ENCODE measurements at regions not wholly inside any gene's neighbourhood (a gene's known extent, or its start where the extent isn't known, plus 50 kb on each side); places are given as distances from the start of the nearest gene placed in this dataset.

GRCh38 chr4:28723371-28723770 lies 1862.7 kb downstream of the STIM2 start:
- no peaks in the 10 kb centered on the region for H3K4me1 ChIP-seq (ENCODE audit: control insufficient read depth, insufficient read depth, low read length)
- no peak overlapping the region for H3K4me3 ChIP-seq (ENCODE audit: low read length)
- no peaks in the 10 kb centered on the region for H3K27me3 ChIP-seq (ENCODE audit: control insufficient read depth, insufficient read depth, low read length)

GRCh38 chr4:28724239-28724638 lies 1863.6 kb downstream of the STIM2 start:
- no peaks in the 10 kb centered on the region for H3K36me3 ChIP-seq (ENCODE audit: control insufficient read depth, insufficient read depth, low read length)
- H3K4me3 ChIP-seq (ENCODE audit: low read length): no peak overlapping the region
- H3K9ac ChIP-seq (ENCODE audit: low read length): no peak overlapping the region
- no peaks in the 10 kb centered on the region for H3K27me3 ChIP-seq (ENCODE audit: control insufficient read depth, insufficient read depth, low read length)
- H3K27ac ChIP-seq (ENCODE audit: low read depth, low read length): no peak overlapping the region
- no peaks in the 10 kb centered on the region for H3K4me1 ChIP-seq (ENCODE audit: control insufficient read depth, insufficient read depth, low read length)

More at GRCh38 chr4:28723371-28723770, 1862.7 kb downstream of the STIM2 start:
- Histone ChIP-seq H3K9ac (ENCODE audit: low read length) (no peak overlapping the region), H3K27ac (ENCODE audit: low read depth, low read length) (no peak overlapping the region), H3K36me3 (ENCODE audit: control insufficient read depth, insufficient read depth, low read length) (no peaks in the 10 kb centered on the region)

DNA sequence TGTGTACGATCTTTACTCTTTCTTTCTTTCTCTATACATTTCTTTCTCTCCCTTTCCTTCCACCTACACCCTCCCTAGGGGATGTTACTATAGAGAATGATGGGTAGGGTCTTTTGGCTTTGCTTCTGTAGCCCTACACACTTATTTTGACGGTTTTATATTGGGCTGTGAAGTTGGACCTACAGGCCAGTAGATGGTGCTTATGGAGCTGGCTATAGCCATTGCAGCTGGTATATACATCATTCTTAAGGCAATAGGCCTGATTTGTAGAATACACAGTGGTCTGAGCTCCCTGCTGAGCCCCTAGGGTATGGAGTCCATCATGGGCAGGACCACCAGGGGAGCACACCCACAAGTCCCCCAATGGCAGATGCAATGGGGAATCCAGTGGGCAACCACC lies 1869.7 kb downstream of the STIM2 start:
- no peak overlapping the region for H3K27ac ChIP-seq (ENCODE audit: low read depth, low read length)

DNA sequence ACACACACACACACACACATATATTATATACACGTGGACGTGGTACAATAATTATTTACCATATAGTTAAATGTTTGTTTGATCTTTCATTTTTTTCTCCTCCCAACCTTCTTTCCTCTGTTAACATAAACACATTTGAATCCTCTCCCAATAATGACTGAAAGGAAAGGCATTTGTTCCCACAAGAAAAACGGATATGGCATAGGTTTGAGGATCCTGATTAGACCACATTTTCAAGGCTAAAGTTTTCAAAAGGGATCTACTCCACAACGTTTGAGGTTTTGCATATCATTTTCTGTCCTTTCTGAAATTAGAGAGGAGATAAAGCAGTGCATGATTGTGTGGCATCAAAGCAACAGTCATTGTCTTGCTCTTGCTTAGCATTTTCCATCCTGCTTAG lies 1883.4 kb downstream of the STIM2 start:
- no peaks in the 10 kb centered on the region for H3K36me3 ChIP-seq (ENCODE audit: control insufficient read depth, insufficient read depth, low read length)
- H3K9ac ChIP-seq (ENCODE audit: low read length): no peak overlapping the region
- H3K27ac ChIP-seq (ENCODE audit: low read depth, low read length): no peak overlapping the region
- no peaks in the 10 kb centered on the region for H3K27me3 ChIP-seq (ENCODE audit: control insufficient read depth, insufficient read depth, low read length)
- no peak overlapping the region for H3K4me3 ChIP-seq (ENCODE audit: low read length)
- H3K4me1 ChIP-seq (ENCODE audit: control insufficient read depth, insufficient read depth, low read length): no peaks in the 10 kb centered on the region

More for the DNA sequence above, 1869.7 kb downstream of the STIM2 start:
- Histone ChIP-seq H3K4me1 (ENCODE audit: control insufficient read depth, insufficient read depth, low read length) (no peaks in the 10 kb centered on the region), H3K4me3 (ENCODE audit: low read length) (no peak overlapping the region), H3K27me3 (ENCODE audit: control insufficient read depth, insufficient read depth, low read length) (no peaks in the 10 kb centered on the region), H3K36me3 (ENCODE audit: control insufficient read depth, insufficient read depth, low read length) (no peaks in the 10 kb centered on the region), H3K9ac (ENCODE audit: low read length) (no peak overlapping the region)

DNA sequence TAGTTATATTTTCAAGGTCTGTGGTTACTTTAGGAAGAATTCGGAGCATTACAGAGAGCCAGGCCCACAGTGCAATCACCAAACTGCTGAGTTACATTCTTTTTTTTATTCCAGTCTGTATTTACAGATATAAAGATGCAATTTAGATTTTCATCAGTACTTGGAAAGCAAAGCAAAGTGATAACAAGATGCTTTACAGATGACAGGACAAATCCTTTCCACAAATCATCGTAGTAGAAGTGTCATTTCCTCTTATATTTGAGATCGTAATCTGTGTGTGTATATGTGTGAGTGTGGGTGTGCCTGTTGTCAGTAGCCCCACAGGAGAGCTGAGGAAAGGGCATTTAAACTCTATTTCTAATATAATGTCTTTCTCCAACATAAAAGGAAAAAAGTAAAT lies 1893.7 kb downstream of the STIM2 start:
- Histone ChIP-seq H3K27me3 (ENCODE audit: control insufficient read depth, insufficient read depth, low read length) (no peaks in the 10 kb centered on the region), H3K9ac (ENCODE audit: low read length) (no peak overlapping the region), H3K27ac (ENCODE audit: low read depth, low read length) (no peak overlapping the region), H3K36me3 (ENCODE audit: control insufficient read depth, insufficient read depth, low read length) (no peaks in the 10 kb centered on the region), H3K4me1 (ENCODE audit: control insufficient read depth, insufficient read depth, low read length) (no peaks in the 10 kb centered on the region), H3K4me3 (ENCODE audit: low read length) (no peak overlapping the region)

DNA sequence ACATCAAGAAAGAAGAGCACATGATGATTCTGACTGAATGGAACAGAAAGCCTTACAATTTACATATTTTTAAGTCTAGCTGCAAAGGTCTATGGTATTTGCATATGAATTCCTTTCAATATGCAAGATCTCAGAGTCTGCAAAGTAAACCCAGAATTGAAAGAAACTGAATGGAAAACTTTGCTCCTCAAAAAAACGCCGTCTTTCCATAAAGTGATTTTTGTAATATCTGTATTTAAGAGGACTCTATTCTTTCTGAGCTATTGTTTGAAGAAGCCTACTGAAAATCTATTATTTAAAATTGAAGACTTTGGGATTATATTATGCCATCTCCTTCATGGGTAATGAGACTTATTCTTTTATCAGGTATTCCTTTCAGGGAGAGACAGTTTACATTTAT lies 1894.4 kb downstream of the STIM2 start:
- Histone ChIP-seq H3K27me3 (ENCODE audit: control insufficient read depth, insufficient read depth, low read length) (no peaks in the 10 kb centered on the region), H3K4me1 (ENCODE audit: control insufficient read depth, insufficient read depth, low read length) (no peaks in the 10 kb centered on the region), H3K4me3 (ENCODE audit: low read length) (no peak overlapping the region)

DNA sequence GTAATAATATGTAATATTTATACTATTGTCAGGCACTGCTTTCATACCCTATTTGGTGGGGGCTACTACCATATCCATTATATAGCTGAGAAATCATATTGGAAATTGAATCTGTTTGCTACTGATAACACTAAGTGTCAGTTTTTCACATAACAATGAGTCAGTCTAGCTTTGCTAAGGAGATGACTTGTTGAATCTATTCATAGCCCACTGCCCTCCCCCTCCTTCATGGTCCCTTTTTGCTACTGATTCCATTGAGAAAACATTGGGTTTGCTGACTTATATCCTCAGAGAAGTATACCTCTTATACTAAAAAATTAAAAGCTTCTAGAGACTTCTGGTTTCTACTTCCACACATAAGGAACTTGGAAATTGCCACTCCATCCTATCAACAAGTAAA lies 1898.4 kb downstream of the STIM2 start:
- H3K4me3 ChIP-seq (ENCODE audit: low read length): no peak overlapping the region
- no peaks in the 10 kb centered on the region for H3K36me3 ChIP-seq (ENCODE audit: control insufficient read depth, insufficient read depth, low read length)
- H3K27me3 ChIP-seq (ENCODE audit: control insufficient read depth, insufficient read depth, low read length): no peaks in the 10 kb centered on the region
- H3K4me1 ChIP-seq (ENCODE audit: control insufficient read depth, insufficient read depth, low read length): no peaks in the 10 kb centered on the region
- no peak overlapping the region for H3K27ac ChIP-seq (ENCODE audit: low read depth, low read length)
- no peak overlapping the region for H3K9ac ChIP-seq (ENCODE audit: low read length)

More for the DNA sequence above, 1894.4 kb downstream of the STIM2 start:
- H3K27ac ChIP-seq (ENCODE audit: low read depth, low read length): no peak overlapping the region
- H3K9ac ChIP-seq (ENCODE audit: low read length): no peak overlapping the region
- no peaks in the 10 kb centered on the region for H3K36me3 ChIP-seq (ENCODE audit: control insufficient read depth, insufficient read depth, low read length)

DNA sequence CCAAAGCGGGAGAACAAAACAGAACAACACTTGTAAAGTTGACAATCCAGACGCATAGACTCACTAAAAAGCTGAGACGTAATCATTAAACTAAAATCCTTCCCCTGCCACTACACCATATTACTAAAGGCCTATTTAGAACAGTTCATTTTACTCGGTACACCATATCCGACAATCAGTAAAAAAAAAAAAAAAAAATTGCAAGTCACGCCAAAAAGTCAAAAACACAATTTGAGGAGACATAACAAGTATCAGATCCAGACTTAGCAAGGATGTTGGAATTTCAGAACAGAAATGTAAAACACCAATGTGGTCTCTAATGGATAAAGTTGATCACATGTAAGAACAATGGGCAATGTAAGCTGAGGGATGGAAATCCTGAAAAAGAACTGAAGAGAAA lies 1899.4 kb downstream of the STIM2 start:
- Histone ChIP-seq H3K27ac (ENCODE audit: low read depth, low read length) (no peak overlapping the region), H3K9ac (ENCODE audit: low read length) (no peak overlapping the region), H3K36me3 (ENCODE audit: control insufficient read depth, insufficient read depth, low read length) (no peaks in the 10 kb centered on the region), H3K4me3 (ENCODE audit: low read length) (no peak overlapping the region), H3K4me1 (ENCODE audit: control insufficient read depth, insufficient read depth, low read length) (no peaks in the 10 kb centered on the region), H3K27me3 (ENCODE audit: control insufficient read depth, insufficient read depth, low read length) (no peaks in the 10 kb centered on the region)

- Histone ChIP-seq H3K36me3 (ENCODE audit: control insufficient read depth, insufficient read depth, low read length) (no peaks in the 10 kb centered on the region), H3K4me3 (ENCODE audit: low read length) (no peak overlapping the region), H3K27me3 (ENCODE audit: control insufficient read depth, insufficient read depth, low read length) (no peaks in the 10 kb centered on the region), H3K27ac (ENCODE audit: low read depth, low read length) (peak overlapping the region; percentile 10), H3K9ac (ENCODE audit: low read length) (no peak overlapping the region), H3K4me1 (ENCODE audit: control insufficient read depth, insufficient read depth, low read length) (no peaks in the 10 kb centered on the region)
These were observed 1911.4 kb downstream of the STIM2 start for GRCh38 chr4:28772066-28772465.

DNA sequence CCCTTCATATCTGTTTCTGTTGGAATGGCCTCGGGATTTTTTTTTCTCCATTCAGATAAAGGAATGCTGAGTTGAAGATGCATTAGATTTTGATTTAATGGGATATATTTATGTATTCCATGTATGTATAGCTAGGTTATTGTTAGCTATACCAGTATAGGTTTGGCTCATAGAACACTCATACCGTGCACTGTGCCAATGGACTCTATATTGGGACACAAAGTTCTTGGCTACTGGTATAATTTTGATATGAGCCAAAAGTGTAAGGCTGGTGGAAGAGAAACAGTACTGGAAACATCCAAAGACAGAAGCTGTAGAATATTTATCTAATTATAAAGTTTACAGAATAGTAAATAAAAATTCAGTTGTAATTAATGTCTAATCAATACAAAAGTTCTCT lies 1912.1 kb downstream of the STIM2 start:
- Histone ChIP-seq H3K9ac (ENCODE audit: low read length) (no peak overlapping the region), H3K4me1 (ENCODE audit: control insufficient read depth, insufficient read depth, low read length) (no peaks in the 10 kb centered on the region), H3K27me3 (ENCODE audit: control insufficient read depth, insufficient read depth, low read length) (no peaks in the 10 kb centered on the region), H3K27ac (ENCODE audit: low read depth, low read length) (no peak overlapping the region), H3K36me3 (ENCODE audit: control insufficient read depth, insufficient read depth, low read length) (no peaks in the 10 kb centered on the region), H3K4me3 (ENCODE audit: low read length) (no peak overlapping the region)

GRCh38 chr4:28774344-28774743 lies 1913.7 kb downstream of the STIM2 start:
- no peak overlapping the region for H3K9ac ChIP-seq (ENCODE audit: low read length)
- H3K27me3 ChIP-seq (ENCODE audit: control insufficient read depth, insufficient read depth, low read length): no peaks in the 10 kb centered on the region
- H3K4me3 ChIP-seq (ENCODE audit: low read length): no peak overlapping the region

DNA sequence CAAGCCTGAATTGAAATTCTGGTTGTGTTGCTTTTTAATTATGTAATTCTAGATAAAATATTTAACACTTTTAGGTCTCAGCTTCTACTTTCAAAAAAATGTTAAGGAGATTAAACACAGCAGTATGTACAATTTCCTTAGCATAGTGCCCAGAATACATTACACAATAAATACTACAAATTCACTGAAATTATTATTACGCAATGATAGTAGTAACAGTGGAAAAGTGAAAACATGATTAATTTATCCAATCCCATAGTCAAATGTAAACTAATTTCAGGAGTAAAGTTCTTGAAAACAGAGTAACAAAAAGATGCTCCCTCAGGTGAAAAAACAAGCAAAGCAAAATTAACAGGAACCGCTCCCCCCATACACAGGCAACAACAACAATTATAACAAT lies 1915.4 kb downstream of the STIM2 start:
- Histone ChIP-seq H3K27me3 (ENCODE audit: control insufficient read depth, insufficient read depth, low read length) (no peaks in the 10 kb centered on the region), H3K27ac (ENCODE audit: low read depth, low read length) (no peak overlapping the region), H3K36me3 (ENCODE audit: control insufficient read depth, insufficient read depth, low read length) (no peaks in the 10 kb centered on the region), H3K9ac (ENCODE audit: low read length) (no peak overlapping the region), H3K4me3 (ENCODE audit: low read length) (no peak overlapping the region), H3K4me1 (ENCODE audit: control insufficient read depth, insufficient read depth, low read length) (no peaks in the 10 kb centered on the region)

More at GRCh38 chr4:28774344-28774743, 1913.7 kb downstream of the STIM2 start:
- Histone ChIP-seq H3K4me1 (ENCODE audit: control insufficient read depth, insufficient read depth, low read length) (no peaks in the 10 kb centered on the region), H3K27ac (ENCODE audit: low read depth, low read length) (no peak overlapping the region), H3K36me3 (ENCODE audit: control insufficient read depth, insufficient read depth, low read length) (no peaks in the 10 kb centered on the region)

DNA sequence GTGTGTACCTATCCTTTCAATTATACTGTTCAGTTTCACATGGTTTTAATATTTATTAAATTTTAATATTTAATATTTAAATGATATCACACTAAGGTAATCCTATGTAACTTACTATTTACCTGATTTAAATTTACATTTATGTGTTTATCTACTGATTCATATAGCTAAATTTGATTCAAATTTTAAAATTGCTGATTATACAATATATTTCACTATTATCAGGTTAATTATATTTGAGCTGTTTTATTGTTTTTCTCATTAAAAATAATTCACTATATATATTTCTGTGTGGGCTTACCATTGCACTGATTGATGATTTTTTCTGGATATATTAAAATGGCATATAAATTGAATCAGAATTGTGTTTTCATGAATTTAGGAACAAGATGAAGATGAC lies 1923.5 kb downstream of the STIM2 start:
- Histone ChIP-seq H3K9ac (ENCODE audit: low read length) (no peak overlapping the region), H3K27ac (ENCODE audit: low read depth, low read length) (no peak overlapping the region), H3K36me3 (ENCODE audit: control insufficient read depth, insufficient read depth, low read length) (no peaks in the 10 kb centered on the region), H3K4me1 (ENCODE audit: control insufficient read depth, insufficient read depth, low read length) (no peaks in the 10 kb centered on the region), H3K4me3 (ENCODE audit: low read length) (no peak overlapping the region), H3K27me3 (ENCODE audit: control insufficient read depth, insufficient read depth, low read length) (no peaks in the 10 kb centered on the region)
